HG03039 (cell line): ENCODE measurements at regions not wholly inside any gene's neighbourhood (a gene's known extent, or its start where the extent isn't known, plus 50 kb on each side); places are given as distances from the start of the nearest gene placed in this dataset.

Experiments used
- ATAC-seq: cut with Tn5 transposase; IDR thresholded peaks from one replicate; pipeline ENCODE4 v1.9.1; 2021; ENCODE audit warnings: mild to moderate bottlenecking, moderate library complexity; ENCODE audit not compliant: unreplicated experiment

- ATAC-seq: no peak
Measured at GRCh38 chr20:60905919-60906318, 346.1 kb upstream of the CDH4 start.

- ATAC-seq: no peak
Measured at GRCh38 chr20:60906555-60906954, 345.5 kb upstream of the CDH4 start.

- ATAC-seq: no peak
Measured at GRCh38 chr20:60913298-60913697, 338.8 kb upstream of the CDH4 start.

GRCh38 chr20:60921022-60921622, 330.9 kb upstream of the CDH4 start:
- ATAC-seq: no peak

GRCh38 chr20:60926831-60927230, 325.2 kb upstream of the CDH4 start:
- no peak for ATAC-seq

- ATAC-seq: no peak
Measured at GRCh38 chr20:60928341-60928740, 323.7 kb upstream of the CDH4 start.

- no peak for ATAC-seq
Measured at GRCh38 chr20:60930023-60930790, 321.9 kb upstream of the CDH4 start.

- ATAC-seq: no peak
Measured at GRCh38 chr20:60931696-60932095, 320.4 kb upstream of the CDH4 start.

- no peak for ATAC-seq
Measured at GRCh38 chr20:60934724-60935123, 317.3 kb upstream of the CDH4 start.

- ATAC-seq: no peak
Measured at GRCh38 chr20:60935971-60936370, 316.1 kb upstream of the CDH4 start.

GRCh38 chr20:60937585-60937984, 314.5 kb upstream of the CDH4 start:
- no peak for ATAC-seq

GRCh38 chr20:60941379-60941778, 310.7 kb upstream of the CDH4 start:
- no peak for ATAC-seq

GRCh38 chr20:60947819-60948218, 304.2 kb upstream of the CDH4 start:
- no peak for ATAC-seq

GRCh38 chr20:60948224-60948623, 303.8 kb upstream of the CDH4 start:
- ATAC-seq: no peak

- ATAC-seq: no peak
Measured at GRCh38 chr20:60950561-60950960, 301.5 kb upstream of the CDH4 start.

- ATAC-seq: no peak
Measured at GRCh38 chr20:60950974-60951373, 301.1 kb upstream of the CDH4 start.

GRCh38 chr20:60952861-60953260, 299.2 kb upstream of the CDH4 start:
- ATAC-seq: no peak

GRCh38 chr20:60953321-60953720, 298.7 kb upstream of the CDH4 start:
- ATAC-seq: no peak

GRCh38 chr20:60955706-60956105, 296.4 kb upstream of the CDH4 start:
- no peak for ATAC-seq

- no peak for ATAC-seq
Measured at GRCh38 chr20:60956194-60956593, 295.9 kb upstream of the CDH4 start.

- ATAC-seq: no peak
Measured at GRCh38 chr20:60957621-60958020, 294.4 kb upstream of the CDH4 start.

GRCh38 chr20:60959971-60960370, 292.1 kb upstream of the CDH4 start:
- no peak for ATAC-seq

GRCh38 chr20:60960500-60960899, 291.6 kb upstream of the CDH4 start:
- ATAC-seq: no peak
